Activated CD4-positive, alpha-beta memory T cell treated with anti-CD3 and anti-CD28 coated beads, Interleukin-2, amount 10 ng/mL, durations not matched to agents 7 days and 5 days (primary cell): ENCODE measurements at regions not wholly inside any gene's neighbourhood (a gene's known extent, or its start where the extent isn't known, plus 50 kb on each side); places are given as distances from the start of the nearest gene placed in this dataset.

Experiments used
- CTCF ChIA-PET: fragments of 350-600 bp; sonication (Branson Sonifier 250); formaldehyde crosslinking; loops from one replicate; lab custom pipeline; 2021; ENCODE audit warnings: antibody characterized with exemption, inconsistent platforms; lab: Charles Lee
- POLR2A ChIA-PET: fragments of 350-600 bp; sonication (Branson Sonifier 250); formaldehyde crosslinking; loops from one replicate; lab custom pipeline; 2021; ENCODE audit warnings: antibody characterized with exemption; lab: Charles Lee
- DNase-seq: peaks from one replicate; pipeline ENCODE4 v3.0.0-alpha.2; 2020
- H3K27ac Mint-ChIP-seq: one replicate; pipeline ENCODE4 v1.8.0; 2021; ENCODE audit warnings: mild to moderate bottlenecking, mixed read lengths
- H3K27me3 Mint-ChIP-seq: one replicate; pipeline ENCODE4 v1.8.0; 2021; ENCODE audit warnings: mixed read lengths
- H3K36me3 Mint-ChIP-seq: one replicate; pipeline ENCODE4 v1.8.0; 2021; ENCODE audit warnings: low read depth, mixed read lengths
- H3K4me1 Mint-ChIP-seq: one replicate; pipeline ENCODE4 v1.8.0; 2021; ENCODE audit warnings: mixed read lengths
- H3K4me3 Mint-ChIP-seq: one replicate; pipeline ENCODE4 v1.8.0; 2021; ENCODE audit warnings: mild to moderate bottlenecking, mixed read lengths
- H3K9me3 Mint-ChIP-seq: one replicate; pipeline ENCODE4 v1.8.0; 2021; ENCODE audit warnings: mixed read lengths

- POLR2A ChIA-PET = no interaction called here
- H3K4me1 Mint-ChIP-seq = no peaks in the 10 kb centered on the region
These were observed 1672.3 kb downstream of the ARAP2 start for GRCh38 chr4:34572026-34572425.

GRCh38 chr4:34615315-34615714, 1629.0 kb downstream of the ARAP2 start:
- Mint-ChIP-seq H3K4me1 (no peaks in the 10 kb centered on the region), H3K4me3 (no peak overlapping the region), H3K27me3 (no peaks in the 10 kb centered on the region), H3K27ac (no peak overlapping the region), H3K36me3 (no peaks in the 10 kb centered on the region), H3K9me3 (peaks cover 4% of the 10 kb centered on the region)
- ChIA-PET CTCF (no interaction called here), POLR2A (no interaction called here)
- DNase-seq = no peak

More at GRCh38 chr4:34572026-34572425, 1672.3 kb downstream of the ARAP2 start:
- Mint-ChIP-seq H3K27me3 (no peaks in the 10 kb centered on the region), H3K36me3 (no peaks in the 10 kb centered on the region), H3K27ac (no peak overlapping the region), H3K4me3 (no peak overlapping the region), H3K9me3 (peaks cover 6% of the 10 kb centered on the region)
- DNase-seq = no peak
- CTCF ChIA-PET = no interaction called here

- Mint-ChIP-seq H3K4me1 (no peaks in the 10 kb centered on the region), H3K27me3 (no peaks in the 10 kb centered on the region), H3K27ac (no peak overlapping the region), H3K4me3 (no peak overlapping the region), H3K9me3 (peaks cover 4% of the 10 kb centered on the region), H3K36me3 (no peaks in the 10 kb centered on the region)
- DNase-seq = no peak
- ChIA-PET CTCF (no interaction called here), POLR2A (no interaction called here)
These were observed 1624.7 kb downstream of the ARAP2 start for GRCh38 chr4:34619531-34620162.

- Mint-ChIP-seq H3K27me3 (no peaks in the 10 kb centered on the region), H3K4me1 (no peaks in the 10 kb centered on the region), H3K4me3 (no peak overlapping the region), H3K36me3 (no peaks in the 10 kb centered on the region), H3K9me3 (peaks cover 16% of the 10 kb centered on the region), H3K27ac (no peak overlapping the region)
- ChIA-PET POLR2A (no interaction called here), CTCF (no interaction called here)
- no peak for DNase-seq
These were observed 1615.8 kb downstream of the ARAP2 start for GRCh38 chr4:34628471-34628870.

GRCh38 chr4:34629451-34629850, 1614.9 kb downstream of the ARAP2 start:
- H3K27me3 Mint-ChIP-seq = no peaks in the 10 kb centered on the region
- DNase-seq = no peak
- H3K4me3 Mint-ChIP-seq = no peak overlapping the region
- no peaks in the 10 kb centered on the region for H3K36me3 Mint-ChIP-seq
- ChIA-PET CTCF (no interaction called here), POLR2A (no interaction called here)
- H3K9me3 Mint-ChIP-seq = peaks cover 16% of the 10 kb centered on the region
- no peak overlapping the region for H3K27ac Mint-ChIP-seq
- H3K4me1 Mint-ChIP-seq = no peaks in the 10 kb centered on the region

- H3K27ac Mint-ChIP-seq = no peak overlapping the region
- ChIA-PET CTCF (no interaction called here), POLR2A (no interaction called here)
- H3K4me1 Mint-ChIP-seq = no peaks in the 10 kb centered on the region
- H3K36me3 Mint-ChIP-seq = no peaks in the 10 kb centered on the region
- H3K9me3 Mint-ChIP-seq = peaks cover 9% of the 10 kb centered on the region
- H3K27me3 Mint-ChIP-seq = no peaks in the 10 kb centered on the region
- no peak for DNase-seq
- no peak overlapping the region for H3K4me3 Mint-ChIP-seq
These were observed 1611.1 kb downstream of the ARAP2 start for GRCh38 chr4:34633241-34633640.

- no peak overlapping the region for H3K4me3 Mint-ChIP-seq
- no peaks in the 10 kb centered on the region for H3K4me1 Mint-ChIP-seq
- ChIA-PET POLR2A (no interaction called here), CTCF (no interaction called here)
- H3K27me3 Mint-ChIP-seq = no peaks in the 10 kb centered on the region
- H3K9me3 Mint-ChIP-seq = peaks cover 11% of the 10 kb centered on the region
- DNase-seq = no peak
- no peaks in the 10 kb centered on the region for H3K36me3 Mint-ChIP-seq
- H3K27ac Mint-ChIP-seq = no peak overlapping the region
These were observed 1607.7 kb downstream of the ARAP2 start for GRCh38 chr4:34636623-34637022.

GRCh38 chr4:34643476-34643875, 1600.8 kb downstream of the ARAP2 start:
- no peaks in the 10 kb centered on the region for H3K36me3 Mint-ChIP-seq
- H3K9me3 Mint-ChIP-seq = peaks cover 8% of the 10 kb centered on the region
- no peak overlapping the region for H3K4me3 Mint-ChIP-seq
- H3K4me1 Mint-ChIP-seq = no peaks in the 10 kb centered on the region
- ChIA-PET CTCF (no interaction called here), POLR2A (no interaction called here)
- no peak for DNase-seq
- no peak overlapping the region for H3K27ac Mint-ChIP-seq
- H3K27me3 Mint-ChIP-seq = no peaks in the 10 kb centered on the region

GRCh38 chr4:34644579-34645115, 1599.7 kb downstream of the ARAP2 start:
- peaks cover 6% of the 10 kb centered on the region for H3K9me3 Mint-ChIP-seq
- H3K27ac Mint-ChIP-seq = no peak overlapping the region
- no peak for DNase-seq
- CTCF ChIA-PET = no interaction called here
- H3K4me1 Mint-ChIP-seq = no peaks in the 10 kb centered on the region
- no peaks in the 10 kb centered on the region for H3K27me3 Mint-ChIP-seq
- POLR2A ChIA-PET = no interaction called here
- no peaks in the 10 kb centered on the region for H3K36me3 Mint-ChIP-seq
- H3K4me3 Mint-ChIP-seq = no peak overlapping the region

- Mint-ChIP-seq H3K27me3 (no peaks in the 10 kb centered on the region), H3K4me1 (no peaks in the 10 kb centered on the region), H3K9me3 (peaks cover 2% of the 10 kb centered on the region), H3K4me3 (no peak overlapping the region), H3K27ac (no peak overlapping the region), H3K36me3 (no peaks in the 10 kb centered on the region)
- ChIA-PET CTCF (no interaction called here), POLR2A (no interaction called here)
- no peak for DNase-seq
These were observed 1594.6 kb downstream of the ARAP2 start for GRCh38 chr4:34649716-34650115.

GRCh38 chr4:34664051-34664450, 1580.3 kb downstream of the ARAP2 start:
- DNase-seq = no peak
- Mint-ChIP-seq H3K4me3 (no peak overlapping the region), H3K4me1 (no peaks in the 10 kb centered on the region), H3K9me3 (peaks cover 9% of the 10 kb centered on the region), H3K36me3 (no peaks in the 10 kb centered on the region), H3K27ac (no peak overlapping the region), H3K27me3 (no peaks in the 10 kb centered on the region)
- ChIA-PET POLR2A (no interaction called here), CTCF (no interaction called here)

- CTCF ChIA-PET = no interaction called here
- H3K27ac Mint-ChIP-seq = no peak overlapping the region
- peaks cover 10% of the 10 kb centered on the region for H3K9me3 Mint-ChIP-seq
- H3K27me3 Mint-ChIP-seq = no peaks in the 10 kb centered on the region
- POLR2A ChIA-PET = no interaction called here
- H3K4me3 Mint-ChIP-seq = no peak overlapping the region
- H3K4me1 Mint-ChIP-seq = no peaks in the 10 kb centered on the region
- no peak for DNase-seq
- no peaks in the 10 kb centered on the region for H3K36me3 Mint-ChIP-seq
These were observed 1567.9 kb downstream of the ARAP2 start for GRCh38 chr4:34676400-34676799.

- Mint-ChIP-seq H3K36me3 (no peaks in the 10 kb centered on the region), H3K4me3 (no peak overlapping the region), H3K27me3 (no peaks in the 10 kb centered on the region), H3K4me1 (no peaks in the 10 kb centered on the region), H3K27ac (no peak overlapping the region), H3K9me3 (peaks cover 4% of the 10 kb centered on the region)
- ChIA-PET CTCF (no interaction called here), POLR2A (no interaction called here)
- no peak for DNase-seq
These were observed 1565.9 kb downstream of the ARAP2 start for GRCh38 chr4:34678431-34678830.

- CTCF ChIA-PET = no interaction called here
- Mint-ChIP-seq H3K27me3 (no peaks in the 10 kb centered on the region), H3K4me3 (no peak overlapping the region), H3K4me1 (no peaks in the 10 kb centered on the region), H3K36me3 (no peaks in the 10 kb centered on the region), H3K27ac (no peak overlapping the region), H3K9me3 (peaks cover 4% of the 10 kb centered on the region)
- no peak for DNase-seq
- POLR2A ChIA-PET = no interaction called here
These were observed 1565.1 kb downstream of the ARAP2 start for GRCh38 chr4:34679228-34679627.
